Endothelial cell of umbilical vein (primary cell): ENCODE measurements at regions not wholly inside any gene's neighbourhood (a gene's known extent, or its start where the extent isn't known, plus 50 kb on each side); places are given as distances from the start of the nearest gene placed in this dataset.

Experiments used
- EZH2 ChIP-seq: IDR thresholded peaks from 2 replicates; pipeline ENCODE4 v1.6.1; 2012; ENCODE audit warnings: borderline replicate concordance, low read depth, mild to moderate bottlenecking, moderate library complexity, low read length, inconsistent platforms; ENCODE audit not compliant: severe bottlenecking
- POLR2A ChIP-seq: IDR thresholded peaks from 2 replicates; pipeline ENCODE4 v1.6.1; 2012; ENCODE audit warnings: low read depth, mild to moderate bottlenecking, control low read depth, low read length
- POLR2AphosphoS5 ChIP-seq: IDR thresholded peaks from 2 replicates; pipeline ENCODE4 v1.6.1; 2012; ENCODE audit warnings: low read depth, mild to moderate bottlenecking, control low read depth, low read length, moderate library complexity; ENCODE audit not compliant: insufficient read depth
- TF ChIP-seq, protein P1 (sequence below), 2 donors: IDR thresholded peaks; 1 replicate in 1 of 2; 2 replicates in 1 of 2; pipeline ENCODE4 v1.5.1; 2011; ENCODE audit warnings: low read length in 2 of 2, mild to moderate bottlenecking in 2 of 2, moderate library complexity in 2 of 2, control low read depth in 1 of 2, inconsistent platforms in 1 of 2, low read depth in 1 of 2; ENCODE audit not compliant: insufficient read depth in 1 of 2; ENCODE audit errors: extremely low read depth in 1 of 2
- TF ChIP-seq, protein P2 (sequence below): IDR thresholded peaks from 2 replicates; pipeline ENCODE4 v1.6.1; 2011; ENCODE audit not compliant: insufficient read depth, insufficient read length

DNA sequence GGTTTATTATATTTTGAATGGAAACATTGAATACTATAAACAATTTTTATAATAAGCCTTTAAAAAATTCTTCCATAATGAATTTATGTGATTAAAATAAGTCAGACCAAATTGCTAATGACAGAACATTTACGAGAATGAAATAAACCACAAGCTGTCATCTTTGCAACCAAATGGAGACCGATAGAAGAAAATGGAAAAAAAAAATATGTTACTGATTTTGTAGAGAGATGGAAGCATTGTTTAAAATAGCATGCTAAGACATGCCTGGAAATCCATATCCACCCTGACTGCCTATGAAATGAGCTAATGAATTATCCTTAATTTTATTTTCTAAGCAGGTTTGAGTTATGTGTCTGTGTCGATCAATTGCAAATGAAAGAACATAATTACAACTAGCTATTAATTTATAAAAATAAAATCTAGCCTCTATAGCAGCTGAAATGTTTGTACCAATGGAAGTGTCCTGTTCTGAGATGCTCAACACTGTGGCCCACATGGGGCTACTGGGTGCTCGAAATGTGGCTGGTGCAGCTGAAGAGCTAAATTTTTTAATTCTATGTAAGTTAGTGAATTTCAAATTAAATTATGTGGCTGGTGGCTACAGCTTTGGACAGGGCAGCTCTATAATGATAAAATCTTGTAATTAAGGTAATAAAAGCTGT lies 832.8 kb downstream of the RNF144A start:
- TF ChIP-seq, protein P1, sequence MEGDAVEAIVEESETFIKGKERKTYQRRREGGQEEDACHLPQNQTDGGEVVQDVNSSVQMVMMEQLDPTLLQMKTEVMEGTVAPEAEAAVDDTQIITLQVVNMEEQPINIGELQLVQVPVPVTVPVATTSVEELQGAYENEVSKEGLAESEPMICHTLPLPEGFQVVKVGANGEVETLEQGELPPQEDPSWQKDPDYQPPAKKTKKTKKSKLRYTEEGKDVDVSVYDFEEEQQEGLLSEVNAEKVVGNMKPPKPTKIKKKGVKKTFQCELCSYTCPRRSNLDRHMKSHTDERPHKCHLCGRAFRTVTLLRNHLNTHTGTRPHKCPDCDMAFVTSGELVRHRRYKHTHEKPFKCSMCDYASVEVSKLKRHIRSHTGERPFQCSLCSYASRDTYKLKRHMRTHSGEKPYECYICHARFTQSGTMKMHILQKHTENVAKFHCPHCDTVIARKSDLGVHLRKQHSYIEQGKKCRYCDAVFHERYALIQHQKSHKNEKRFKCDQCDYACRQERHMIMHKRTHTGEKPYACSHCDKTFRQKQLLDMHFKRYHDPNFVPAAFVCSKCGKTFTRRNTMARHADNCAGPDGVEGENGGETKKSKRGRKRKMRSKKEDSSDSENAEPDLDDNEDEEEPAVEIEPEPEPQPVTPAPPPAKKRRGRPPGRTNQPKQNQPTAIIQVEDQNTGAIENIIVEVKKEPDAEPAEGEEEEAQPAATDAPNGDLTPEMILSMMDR (IDR thresholded peaks at IDR 0.05; ENCODE audit: extremely low read depth in 1 of 2, insufficient read depth in 1 of 2, low read depth in 1 of 2, low read length in 2 of 2), result no peak
- no peak for TF ChIP-seq EZH2
- TF ChIP-seq POLR2A, result no peak
- TF ChIP-seq POLR2AphosphoS5, result no peak
- TF ChIP-seq, protein P2, sequence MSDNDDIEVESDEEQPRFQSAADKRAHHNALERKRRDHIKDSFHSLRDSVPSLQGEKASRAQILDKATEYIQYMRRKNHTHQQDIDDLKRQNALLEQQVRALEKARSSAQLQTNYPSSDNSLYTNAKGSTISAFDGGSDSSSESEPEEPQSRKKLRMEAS, result no peak
